Endothelial cell of umbilical vein (primary cell): ENCODE measurements at regions not wholly inside any gene's neighbourhood (a gene's known extent, or its start where the extent isn't known, plus 50 kb on each side); places are given as distances from the start of the nearest gene placed in this dataset.

Experiments
- BruUV-seq: library from RNA; stranded (reverse); fragments of 400-500 nt; replicated peaks from 2 replicates; lab custom pipeline; 2021; lab: Mats Ljungman, UMichigan
- CTCF ChIA-PET: fragments of 300-600, 350-600 bp; sonication (Branson Sonifier 250); formaldehyde crosslinking; loops from one replicate; lab custom pipeline; 2021; ENCODE audit warnings: antibody characterized with exemption, inconsistent platforms; lab: Charles Lee
- POLR2A ChIA-PET: fragments of 300-600, 350-600 bp; sonication (Branson Sonifier 250); formaldehyde crosslinking; loops from one replicate; lab custom pipeline; 2021; ENCODE audit warnings: antibody characterized with exemption, inconsistent platforms; lab: Charles Lee
- DNase-seq: peaks from one replicate; pipeline ENCODE4 v3.0.0-alpha.2; 2011; ENCODE audit warnings: low read depth, low spot score
- FAIRE-seq: peaks from 2 replicates; lab custom pipeline; 2011; peaks lifted over from hg19 to GRCh38; lab: Jason Lieb, UNC
- H2AFZ ChIP-seq: 2 replicates; pipeline ENCODE4 v1.6.0; 2012; ENCODE audit warnings: low read depth, low read length, control low read depth, inconsistent platforms
- H3K27ac ChIP-seq: 2 replicates; pipeline ENCODE4 v1.5.1; 2011; ENCODE audit warnings: low read depth, mild to moderate bottlenecking, control low read depth, low read length, moderate library complexity; ENCODE audit not compliant: insufficient read depth
- H3K27me3 ChIP-seq, 2 experiments: 2 replicates each; pipeline versions ENCODE4 v1.6.0 to v1.6.1; 2011; ENCODE audit warnings: low read length in 2 of 2, mixed read lengths in 1 of 2; ENCODE audit not compliant: control insufficient read depth in 2 of 2, insufficient read depth in 2 of 2
- H3K36me3 ChIP-seq, 2 experiments: 2 replicates in 1 of 2; 3 replicates in 1 of 2; pipeline ENCODE4 v1.5.1; 2011; ENCODE audit warnings: low read length in 2 of 2, mild to moderate bottlenecking in 1 of 2, moderate library complexity in 1 of 2; ENCODE audit not compliant: control insufficient read depth in 2 of 2, insufficient read depth in 2 of 2; ENCODE audit errors: extremely low read depth in 1 of 2
- H3K4me1 ChIP-seq: 3 replicates; pipeline ENCODE4 v1.5.1; 2011; ENCODE audit warnings: mild to moderate bottlenecking, low read length; ENCODE audit not compliant: control insufficient read depth, insufficient read depth; ENCODE audit errors: extremely low read depth
- H3K4me2 ChIP-seq: 2 replicates; pipeline ENCODE4 v1.6.1; 2011; ENCODE audit warnings: low read length, control low read depth, mixed read lengths; ENCODE audit not compliant: insufficient read depth
- H3K4me3 ChIP-seq, 3 experiments: fragments of 200-600 bp in 1 of 3; sonication (generic), shearing (Covaris generic) in 1 of 3; replicated peaks in 1 of 3; 2 replicates each; pipeline ENCODE4 v1.5.1; 2011 to 2016; ENCODE audit warnings: control low read depth in 3 of 3, low read length in 3 of 3, mild to moderate bottlenecking in 2 of 3, inconsistent platforms in 1 of 3, low read depth in 1 of 3, moderate library complexity in 1 of 3; ENCODE audit not compliant: insufficient read depth in 1 of 3
- H3K79me2 ChIP-seq: 2 replicates; pipeline ENCODE4 v1.6.0; 2012; ENCODE audit warnings: low read length, inconsistent platforms; ENCODE audit not compliant: control insufficient read depth, insufficient read depth
- H3K9ac ChIP-seq: replicated peaks from 2 replicates; pipeline ENCODE3; 2011; ENCODE audit warnings: low read length, control low read depth; ENCODE audit not compliant: insufficient read depth; ENCODE audit errors: extremely low read depth
- H3K9me1 ChIP-seq: replicated peaks from 3 replicates; pipeline ENCODE4 v1.6.0; 2011; ENCODE audit warnings: mild to moderate bottlenecking, low read length; ENCODE audit not compliant: control insufficient read depth, insufficient read depth; ENCODE audit errors: extremely low read depth
- H3K9me3 ChIP-seq: replicated peaks from 2 replicates; pipeline ENCODE4 v1.5.1; 2012; ENCODE audit warnings: low read length, inconsistent platforms; ENCODE audit not compliant: control insufficient read depth, insufficient read depth
- H4K20me1 ChIP-seq: replicated peaks from 2 replicates; pipeline ENCODE3; 2011; ENCODE audit warnings: mild to moderate bottlenecking, low read length; ENCODE audit not compliant: control insufficient read depth, insufficient read depth; ENCODE audit errors: extremely low read depth
- EZH2 ChIP-seq: IDR thresholded peaks from 2 replicates; pipeline ENCODE4 v1.6.1; 2012; ENCODE audit warnings: borderline replicate concordance, low read depth, mild to moderate bottlenecking, moderate library complexity, low read length, inconsistent platforms; ENCODE audit not compliant: severe bottlenecking
- FOS ChIP-seq: IDR thresholded peaks from 2 replicates; pipeline ENCODE4 v1.6.1; 2011; ENCODE audit warnings: mild to moderate bottlenecking, low read length, moderate library complexity, borderline replicate concordance; ENCODE audit not compliant: insufficient read depth
- GATA2 ChIP-seq: IDR thresholded peaks from 2 replicates; pipeline ENCODE4 v1.7.0; 2011; ENCODE audit warnings: low read depth, mild to moderate bottlenecking, moderate library complexity, mixed read lengths, low read length; ENCODE audit not compliant: insufficient read length, insufficient read depth
- MYC ChIP-seq: IDR thresholded peaks from one replicate; pipeline ENCODE4 v1.6.1; 2011; ENCODE audit warnings: mild to moderate bottlenecking, low read depth, low read length
- POLR2A ChIP-seq: IDR thresholded peaks from 2 replicates; pipeline ENCODE4 v1.6.1; 2012; ENCODE audit warnings: low read depth, mild to moderate bottlenecking, control low read depth, low read length
- POLR2AphosphoS5 ChIP-seq: IDR thresholded peaks from 2 replicates; pipeline ENCODE4 v1.6.1; 2012; ENCODE audit warnings: low read depth, mild to moderate bottlenecking, control low read depth, low read length, moderate library complexity; ENCODE audit not compliant: insufficient read depth
- dilution Hi-C: fragments of 300-500 bp; cut with MboI; formaldehyde crosslinking; loops from one replicate; pipeline ENCODE4 v1.15.0; 2019; ENCODE audit warnings: low sequenced_read_pairs; ENCODE audit not compliant: extremely low pct_ligation_motif_present
- intact Hi-C: fragments of 100-400 bp; cut with micrococcal nuclease; formaldehyde crosslinking; loops from one replicate; pipeline ENCODE4 v1.10.0; 2022
- TF ChIP-seq, protein P1 (sequence below): IDR thresholded peaks from 2 replicates; pipeline ENCODE4 v1.6.1; 2011; ENCODE audit not compliant: insufficient read depth, insufficient read length
- TF ChIP-seq, protein P2 (sequence below), 2 donors: IDR thresholded peaks; 1 replicate in 1 of 2; 2 replicates in 1 of 2; pipeline ENCODE4 v1.5.1; 2011; ENCODE audit warnings: low read length in 2 of 2, mild to moderate bottlenecking in 2 of 2, moderate library complexity in 2 of 2, control low read depth in 1 of 2, inconsistent platforms in 1 of 2, low read depth in 1 of 2; ENCODE audit not compliant: insufficient read depth in 1 of 2; ENCODE audit errors: extremely low read depth in 1 of 2

DNA sequence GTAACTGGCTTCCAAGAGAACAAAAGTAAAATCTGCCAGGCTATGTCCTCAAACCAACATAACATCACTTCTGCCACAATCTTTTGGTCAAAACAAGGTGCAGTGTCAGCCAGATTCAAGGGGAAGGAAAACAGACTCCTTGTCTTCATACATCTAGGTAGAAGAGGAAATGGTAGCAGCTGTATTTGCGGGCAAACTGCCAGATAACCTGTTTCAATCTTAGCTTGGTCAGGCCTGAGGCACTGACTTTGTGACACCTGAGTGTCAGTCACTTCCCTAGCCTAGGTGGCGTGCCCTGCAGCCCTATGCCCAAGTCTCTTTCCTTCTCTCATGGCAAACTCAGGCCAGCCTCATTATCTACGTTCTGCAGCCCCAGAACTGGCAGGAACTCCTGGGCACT lies 146.2 kb upstream of the JADE1 start:
- TF ChIP-seq, protein P1, sequence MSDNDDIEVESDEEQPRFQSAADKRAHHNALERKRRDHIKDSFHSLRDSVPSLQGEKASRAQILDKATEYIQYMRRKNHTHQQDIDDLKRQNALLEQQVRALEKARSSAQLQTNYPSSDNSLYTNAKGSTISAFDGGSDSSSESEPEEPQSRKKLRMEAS = no peak
- TF ChIP-seq, protein P2, sequence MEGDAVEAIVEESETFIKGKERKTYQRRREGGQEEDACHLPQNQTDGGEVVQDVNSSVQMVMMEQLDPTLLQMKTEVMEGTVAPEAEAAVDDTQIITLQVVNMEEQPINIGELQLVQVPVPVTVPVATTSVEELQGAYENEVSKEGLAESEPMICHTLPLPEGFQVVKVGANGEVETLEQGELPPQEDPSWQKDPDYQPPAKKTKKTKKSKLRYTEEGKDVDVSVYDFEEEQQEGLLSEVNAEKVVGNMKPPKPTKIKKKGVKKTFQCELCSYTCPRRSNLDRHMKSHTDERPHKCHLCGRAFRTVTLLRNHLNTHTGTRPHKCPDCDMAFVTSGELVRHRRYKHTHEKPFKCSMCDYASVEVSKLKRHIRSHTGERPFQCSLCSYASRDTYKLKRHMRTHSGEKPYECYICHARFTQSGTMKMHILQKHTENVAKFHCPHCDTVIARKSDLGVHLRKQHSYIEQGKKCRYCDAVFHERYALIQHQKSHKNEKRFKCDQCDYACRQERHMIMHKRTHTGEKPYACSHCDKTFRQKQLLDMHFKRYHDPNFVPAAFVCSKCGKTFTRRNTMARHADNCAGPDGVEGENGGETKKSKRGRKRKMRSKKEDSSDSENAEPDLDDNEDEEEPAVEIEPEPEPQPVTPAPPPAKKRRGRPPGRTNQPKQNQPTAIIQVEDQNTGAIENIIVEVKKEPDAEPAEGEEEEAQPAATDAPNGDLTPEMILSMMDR (IDR thresholded peaks at IDR 0.05; ENCODE audit: extremely low read depth in 1 of 2, insufficient read depth in 1 of 2, low read depth in 1 of 2, low read length in 2 of 2) = no peak
- TF ChIP-seq GATA2 (no peak), POLR2A (no peak), POLR2AphosphoS5 (no peak), MYC (no peak)
- FAIRE-seq = no peak
- DNase-seq = no peak
- POLR2A ChIA-PET = no interaction called here
- no peaks in the 10 kb centered on the region for H3K4me1 ChIP-seq
- H3K36me3 ChIP-seq = no peaks in the 10 kb centered on the region
- no peaks in the 10 kb centered on the region for H4K20me1 ChIP-seq
- no peak overlapping the region for H3K4me2 ChIP-seq
- H3K4me3 ChIP-seq = no peak overlapping the region
- dilution Hi-C loops = no loop called here
- BruUV-seq = no TSS peak
- intact Hi-C loops = no loop called here
- no peak overlapping the region for H3K9ac ChIP-seq
- no peaks in the 10 kb centered on the region for H3K79me2 ChIP-seq
- CTCF ChIA-PET = interaction anchor here (0.9 kb wide), 1 partner anchor 9 kb away, joined by 3 read pairs; no protein-coding TSS in a partner anchor
- H2AFZ ChIP-seq = no peak overlapping the region
- no peak overlapping the region for H3K27ac ChIP-seq
- no peaks in the 10 kb centered on the region for H3K9me1 ChIP-seq
- H3K9me3 ChIP-seq = no peaks in the 10 kb centered on the region
- H3K27me3 ChIP-seq = no peaks in the 10 kb centered on the region

DNA sequence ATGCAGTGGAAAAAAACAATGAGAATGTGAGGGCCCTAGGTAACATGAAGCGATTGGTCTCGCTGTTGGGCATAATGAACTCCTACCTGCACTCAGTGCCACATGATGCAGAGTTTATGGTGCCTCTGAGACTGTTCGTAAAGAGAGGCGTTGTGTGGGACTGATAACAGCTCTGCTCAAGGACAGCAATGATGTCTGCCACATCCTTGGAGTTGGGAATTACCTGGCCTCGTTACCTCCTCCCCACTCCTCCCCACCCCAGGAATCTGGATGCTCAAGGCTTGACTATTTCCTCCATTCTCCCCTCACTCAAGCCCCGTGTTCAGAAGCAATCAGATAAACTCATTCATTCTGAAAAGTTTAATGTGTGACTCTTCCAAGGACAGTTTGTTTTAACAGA lies 148.0 kb upstream of the JADE1 start:
- Histone ChIP-seq H3K27me3 (peaks cover 0 to 2% of the 10 kb centered on the region in 2 experiments), H3K9ac (no peak overlapping the region), H3K4me3 (no peak overlapping the region), H3K9me3 (no peaks in the 10 kb centered on the region), H3K4me1 (no peaks in the 10 kb centered on the region), H2AFZ (no peak overlapping the region), H3K27ac (no peak overlapping the region), H4K20me1 (no peaks in the 10 kb centered on the region), H3K79me2 (no peaks in the 10 kb centered on the region), H3K4me2 (no peak overlapping the region), H3K9me1 (no peaks in the 10 kb centered on the region), H3K36me3 (no peaks in the 10 kb centered on the region)
- DNase-seq (no peak), FAIRE-seq (no peak)
- dilution Hi-C loops (no loop called here), intact Hi-C loops (no loop called here)
- BruUV-seq = no TSS peak
- no peak for TF ChIP-seq FOS
- no peak for TF ChIP-seq POLR2AphosphoS5
- TF ChIP-seq, protein P1 = no peak
- no peak for TF ChIP-seq EZH2
- TF ChIP-seq, protein P2 (IDR thresholded peaks at IDR 0.05; ENCODE audit: extremely low read depth in 1 of 2, insufficient read depth in 1 of 2, low read depth in 1 of 2, low read length in 2 of 2) = no peak
- no peak for TF ChIP-seq MYC
- TF ChIP-seq GATA2 = no peak
- ChIA-PET POLR2A (no interaction called here), CTCF (no interaction called here)
